ENCODE measurements at regions not wholly inside any gene's neighbourhood (a gene's known extent, or its start where the extent isn't known, plus 50 kb on each side); places are given as distances from the start of the nearest gene placed in this dataset.

DNA sequence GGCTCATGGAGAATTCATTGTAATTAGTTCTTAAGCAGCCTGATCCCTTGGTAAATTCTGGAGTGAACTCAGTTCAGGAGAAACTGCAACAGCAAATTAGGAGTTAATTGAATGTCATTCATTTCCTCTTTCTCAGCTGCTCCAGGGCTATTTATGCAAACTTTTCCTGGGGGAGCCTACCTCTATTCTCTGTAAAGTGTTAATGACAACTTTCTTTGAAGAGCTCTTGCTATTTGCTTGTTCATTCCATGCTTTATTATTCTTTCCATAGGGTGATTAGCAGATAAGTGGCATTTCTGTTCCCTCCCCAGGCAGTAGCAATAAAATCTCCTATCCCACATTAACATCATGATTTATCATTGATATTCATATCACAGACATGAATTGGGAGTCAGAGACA, 267.6 kb upstream of the DDI1 start:
- TF ChIP-seq TAF1 (IDR thresholded peaks at IDR 0.05; ENCODE audit: low read depth) (no peak), SMC3 (conservative IDR thresholded peaks at IDR 0.05; ENCODE audit: poor library complexity) (no peak), MXI1 (conservative IDR thresholded peaks at IDR 0.05; ENCODE audit: poor library complexity, severe bottlenecking) (no peak), POLR2AphosphoS5 (IDR thresholded peaks at IDR 0.05) (no peak), EZH2 (IDR thresholded peaks at IDR 0.05; ENCODE audit: borderline replicate concordance, insufficient read depth, low read length, poor library complexity, severe bottlenecking) (no peak)
- TF ChIP-seq, protein P1, sequence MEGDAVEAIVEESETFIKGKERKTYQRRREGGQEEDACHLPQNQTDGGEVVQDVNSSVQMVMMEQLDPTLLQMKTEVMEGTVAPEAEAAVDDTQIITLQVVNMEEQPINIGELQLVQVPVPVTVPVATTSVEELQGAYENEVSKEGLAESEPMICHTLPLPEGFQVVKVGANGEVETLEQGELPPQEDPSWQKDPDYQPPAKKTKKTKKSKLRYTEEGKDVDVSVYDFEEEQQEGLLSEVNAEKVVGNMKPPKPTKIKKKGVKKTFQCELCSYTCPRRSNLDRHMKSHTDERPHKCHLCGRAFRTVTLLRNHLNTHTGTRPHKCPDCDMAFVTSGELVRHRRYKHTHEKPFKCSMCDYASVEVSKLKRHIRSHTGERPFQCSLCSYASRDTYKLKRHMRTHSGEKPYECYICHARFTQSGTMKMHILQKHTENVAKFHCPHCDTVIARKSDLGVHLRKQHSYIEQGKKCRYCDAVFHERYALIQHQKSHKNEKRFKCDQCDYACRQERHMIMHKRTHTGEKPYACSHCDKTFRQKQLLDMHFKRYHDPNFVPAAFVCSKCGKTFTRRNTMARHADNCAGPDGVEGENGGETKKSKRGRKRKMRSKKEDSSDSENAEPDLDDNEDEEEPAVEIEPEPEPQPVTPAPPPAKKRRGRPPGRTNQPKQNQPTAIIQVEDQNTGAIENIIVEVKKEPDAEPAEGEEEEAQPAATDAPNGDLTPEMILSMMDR (IDR thresholded peaks at IDR 0.05; ENCODE audit: poor library complexity, severe bottlenecking), result no peak
- TF ChIP-seq, protein P2, sequence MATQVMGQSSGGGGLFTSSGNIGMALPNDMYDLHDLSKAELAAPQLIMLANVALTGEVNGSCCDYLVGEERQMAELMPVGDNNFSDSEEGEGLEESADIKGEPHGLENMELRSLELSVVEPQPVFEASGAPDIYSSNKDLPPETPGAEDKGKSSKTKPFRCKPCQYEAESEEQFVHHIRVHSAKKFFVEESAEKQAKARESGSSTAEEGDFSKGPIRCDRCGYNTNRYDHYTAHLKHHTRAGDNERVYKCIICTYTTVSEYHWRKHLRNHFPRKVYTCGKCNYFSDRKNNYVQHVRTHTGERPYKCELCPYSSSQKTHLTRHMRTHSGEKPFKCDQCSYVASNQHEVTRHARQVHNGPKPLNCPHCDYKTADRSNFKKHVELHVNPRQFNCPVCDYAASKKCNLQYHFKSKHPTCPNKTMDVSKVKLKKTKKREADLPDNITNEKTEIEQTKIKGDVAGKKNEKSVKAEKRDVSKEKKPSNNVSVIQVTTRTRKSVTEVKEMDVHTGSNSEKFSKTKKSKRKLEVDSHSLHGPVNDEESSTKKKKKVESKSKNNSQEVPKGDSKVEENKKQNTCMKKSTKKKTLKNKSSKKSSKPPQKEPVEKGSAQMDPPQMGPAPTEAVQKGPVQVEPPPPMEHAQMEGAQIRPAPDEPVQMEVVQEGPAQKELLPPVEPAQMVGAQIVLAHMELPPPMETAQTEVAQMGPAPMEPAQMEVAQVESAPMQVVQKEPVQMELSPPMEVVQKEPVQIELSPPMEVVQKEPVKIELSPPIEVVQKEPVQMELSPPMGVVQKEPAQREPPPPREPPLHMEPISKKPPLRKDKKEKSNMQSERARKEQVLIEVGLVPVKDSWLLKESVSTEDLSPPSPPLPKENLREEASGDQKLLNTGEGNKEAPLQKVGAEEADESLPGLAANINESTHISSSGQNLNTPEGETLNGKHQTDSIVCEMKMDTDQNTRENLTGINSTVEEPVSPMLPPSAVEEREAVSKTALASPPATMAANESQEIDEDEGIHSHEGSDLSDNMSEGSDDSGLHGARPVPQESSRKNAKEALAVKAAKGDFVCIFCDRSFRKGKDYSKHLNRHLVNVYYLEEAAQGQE (IDR thresholded peaks at IDR 0.05; ENCODE audit: borderline replicate concordance), result peak; percentile 39
- Histone ChIP-seq H3K9ac (ENCODE audit: low read length) (no peak overlapping the region), H3K79me2 (replicated peaks; ENCODE audit: insufficient read depth, low read length) (no peaks in the 10 kb centered on the region), H2AFZ (ENCODE audit: low read depth, low read length) (no peak overlapping the region), H3F3A (ENCODE audit: insufficient read depth, low read length, poor library complexity, severe bottlenecking) (no peaks in the 10 kb centered on the region), H3K27me3 (ENCODE audit: insufficient read depth, low read depth, low read length) (no peaks in the 10 kb centered on the region), H3K9me2 (ENCODE audit: insufficient read depth, low read length) (no peaks in the 10 kb centered on the region), H3K27ac (ENCODE audit: low read length) (peak overlapping the region; percentile 42), H3K36me3 (ENCODE audit: insufficient read depth, low read length) (no peaks in the 10 kb centered on the region), H3K4me3 (ENCODE audit: low read length) (no peak overlapping the region), H3K9me3 (ENCODE audit: low read length) (no peaks in the 10 kb centered on the region), H3K4me2 (ENCODE audit: low read length) (no peak overlapping the region), H4K20me1 (ENCODE audit: insufficient read depth) (no peaks in the 10 kb centered on the region)

DNA sequence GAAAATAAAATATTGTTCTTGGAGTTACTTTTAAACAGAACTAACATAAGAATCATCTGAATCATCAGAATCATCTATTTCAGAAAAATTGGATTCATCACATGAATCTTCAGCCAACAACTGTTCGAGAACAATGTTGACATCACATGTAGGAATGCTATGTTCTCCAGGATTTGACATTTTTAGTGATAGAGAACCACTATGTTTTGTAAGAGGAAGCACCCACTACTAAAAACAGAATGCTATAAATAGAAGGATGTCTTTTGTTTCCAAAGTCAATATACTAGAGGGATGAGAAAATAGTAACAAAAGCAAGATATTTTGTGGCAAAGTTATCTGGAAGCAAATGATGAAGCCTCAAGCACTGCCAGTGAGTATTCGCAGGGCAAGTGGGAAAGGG, 263.4 kb upstream of the DDI1 start:
- TF ChIP-seq, protein P1 (IDR thresholded peaks at IDR 0.05; ENCODE audit: poor library complexity, severe bottlenecking), result no peak
- TF ChIP-seq TAF1 (IDR thresholded peaks at IDR 0.05; ENCODE audit: low read depth), result no peak
- TF ChIP-seq POLR2AphosphoS5 (IDR thresholded peaks at IDR 0.05), result no peak
- no peak for TF ChIP-seq RAD21 (conservative IDR thresholded peaks at IDR 0.05)
- no peak for TF ChIP-seq EP300 (conservative IDR thresholded peaks at IDR 0.05; ENCODE audit: poor library complexity, severe bottlenecking)
- TF ChIP-seq EZH2 (IDR thresholded peaks at IDR 0.05; ENCODE audit: borderline replicate concordance, insufficient read depth, low read length, poor library complexity, severe bottlenecking), result no peak
- no peak for TF ChIP-seq MXI1 (conservative IDR thresholded peaks at IDR 0.05; ENCODE audit: poor library complexity, severe bottlenecking)
- TF ChIP-seq, protein P2 (IDR thresholded peaks at IDR 0.05; ENCODE audit: borderline replicate concordance), result no peak
- no peak for TF ChIP-seq SMC3 (conservative IDR thresholded peaks at IDR 0.05; ENCODE audit: poor library complexity)
- Histone ChIP-seq H3K79me2 (replicated peaks; ENCODE audit: insufficient read depth, low read length) (no peaks in the 10 kb centered on the region), H3F3A (ENCODE audit: insufficient read depth, low read length, poor library complexity, severe bottlenecking) (no peaks in the 10 kb centered on the region), H3K27ac (ENCODE audit: low read length) (no peak overlapping the region), H3K9me3 (ENCODE audit: low read length) (no peaks in the 10 kb centered on the region), H2AFZ (ENCODE audit: low read depth, low read length) (no peak overlapping the region), H4K20me1 (ENCODE audit: insufficient read depth) (no peaks in the 10 kb centered on the region), H3K4me2 (ENCODE audit: low read length) (no peak overlapping the region), H3K9me2 (ENCODE audit: insufficient read depth, low read length) (no peaks in the 10 kb centered on the region), H3K36me3 (ENCODE audit: insufficient read depth, low read length) (no peaks in the 10 kb centered on the region), H3K9ac (ENCODE audit: low read length) (no peak overlapping the region), H3K27me3 (ENCODE audit: insufficient read depth, low read depth, low read length) (no peaks in the 10 kb centered on the region), H3K4me3 (ENCODE audit: low read length) (no peak overlapping the region)
